Sigmoid colon (tissue), 4 donors: ENCODE measurements at regions not wholly inside any gene's neighbourhood (a gene's known extent, or its start where the extent isn't known, plus 50 kb on each side); places are given as distances from the start of the nearest gene placed in this dataset.

Experiments
- EP300 ChIP-seq, 4 donors: sonication (generic); formaldehyde crosslinking; IDR thresholded peaks; one replicate each; pipeline ENCODE4 v1.6.1; 2017; ENCODE audit warnings: antibody characterized with exemption in 4 of 4
- POLR2AphosphoS5 ChIP-seq, 4 donors: sonication (generic); formaldehyde crosslinking; IDR thresholded peaks; one replicate each; pipeline ENCODE4 v1.6.1; 2017; ENCODE audit warnings: antibody characterized with exemption in 4 of 4
- TF ChIP-seq, protein P1 (sequence below), 4 experiments: fragments of 450-650 bp in 3 of 4; fragments of 200-600 bp in 1 of 4; IDR thresholded peaks; one replicate each; pipeline ENCODE4 v1.5.1; 2016 to 2019; ENCODE audit warnings: antibody characterized with exemption in 4 of 4, mild to moderate bottlenecking in 3 of 4, moderate library complexity in 2 of 4

DNA sequence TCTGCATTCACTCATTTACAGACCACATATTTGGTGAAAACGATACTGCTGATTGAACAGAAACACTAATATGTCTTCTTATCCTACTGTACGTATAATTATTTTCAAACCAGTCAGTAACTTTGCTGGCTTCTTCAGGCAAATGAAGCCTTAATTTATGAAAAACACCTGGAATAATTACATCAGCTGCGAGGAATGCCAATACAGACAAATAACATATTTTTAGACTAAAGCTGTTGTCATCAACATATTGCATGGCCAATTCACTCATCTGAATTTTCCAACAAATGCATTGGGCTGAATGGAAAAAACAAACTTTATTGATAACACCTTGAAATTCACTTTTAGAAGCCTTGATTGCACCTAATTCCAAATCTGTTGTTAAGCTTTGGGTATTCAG, 165.9 kb downstream of the HLX start:
- TF ChIP-seq, protein P1, sequence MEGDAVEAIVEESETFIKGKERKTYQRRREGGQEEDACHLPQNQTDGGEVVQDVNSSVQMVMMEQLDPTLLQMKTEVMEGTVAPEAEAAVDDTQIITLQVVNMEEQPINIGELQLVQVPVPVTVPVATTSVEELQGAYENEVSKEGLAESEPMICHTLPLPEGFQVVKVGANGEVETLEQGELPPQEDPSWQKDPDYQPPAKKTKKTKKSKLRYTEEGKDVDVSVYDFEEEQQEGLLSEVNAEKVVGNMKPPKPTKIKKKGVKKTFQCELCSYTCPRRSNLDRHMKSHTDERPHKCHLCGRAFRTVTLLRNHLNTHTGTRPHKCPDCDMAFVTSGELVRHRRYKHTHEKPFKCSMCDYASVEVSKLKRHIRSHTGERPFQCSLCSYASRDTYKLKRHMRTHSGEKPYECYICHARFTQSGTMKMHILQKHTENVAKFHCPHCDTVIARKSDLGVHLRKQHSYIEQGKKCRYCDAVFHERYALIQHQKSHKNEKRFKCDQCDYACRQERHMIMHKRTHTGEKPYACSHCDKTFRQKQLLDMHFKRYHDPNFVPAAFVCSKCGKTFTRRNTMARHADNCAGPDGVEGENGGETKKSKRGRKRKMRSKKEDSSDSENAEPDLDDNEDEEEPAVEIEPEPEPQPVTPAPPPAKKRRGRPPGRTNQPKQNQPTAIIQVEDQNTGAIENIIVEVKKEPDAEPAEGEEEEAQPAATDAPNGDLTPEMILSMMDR (IDR thresholded peaks at IDR 0.05), result no peak
- TF ChIP-seq EP300 (IDR thresholded peaks at IDR 0.05) (no peak), POLR2AphosphoS5 (IDR thresholded peaks at IDR 0.05) (no peak)
